COLO668 (cell line): ENCODE measurements at regions not wholly inside any gene's neighbourhood (a gene's known extent, or its start where the extent isn't known, plus 50 kb on each side); places are given as distances from the start of the nearest gene placed in this dataset.

ENCODE experiments used
- DNase-seq: peaks from one replicate; lab custom pipeline; 2025; ENCODE audit not compliant: unreplicated experiment; lab: John Stamatoyannopoulos, UW

DNA sequence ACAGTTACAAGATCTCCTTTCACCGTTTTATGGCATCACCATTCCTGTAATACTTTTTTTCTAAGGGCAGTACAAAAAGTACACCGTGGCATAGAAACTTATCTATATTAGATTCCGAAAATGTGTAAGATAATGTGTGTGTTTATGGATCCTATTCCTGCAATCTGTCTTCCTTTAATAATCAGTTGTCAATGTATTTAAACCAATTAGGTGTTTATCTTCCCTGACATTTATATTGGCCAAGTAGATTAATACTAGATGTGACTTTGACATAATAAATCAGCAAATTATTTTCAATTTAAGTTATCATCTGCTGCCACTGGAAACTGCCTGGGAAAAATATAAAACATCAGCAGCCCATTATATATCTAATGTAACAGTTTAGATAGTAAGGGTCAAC lies 770.3 kb upstream of the ADGRL2 start:
- no peak for DNase-seq

- DNase-seq, result no peak
These were observed 771.5 kb upstream of the ADGRL2 start for GRCh38 chr1:81029266-81029665.

GRCh38 chr1:81023187-81023724 lies 777.5 kb upstream of the ADGRL2 start:
- DNase-seq, result no peak

DNA sequence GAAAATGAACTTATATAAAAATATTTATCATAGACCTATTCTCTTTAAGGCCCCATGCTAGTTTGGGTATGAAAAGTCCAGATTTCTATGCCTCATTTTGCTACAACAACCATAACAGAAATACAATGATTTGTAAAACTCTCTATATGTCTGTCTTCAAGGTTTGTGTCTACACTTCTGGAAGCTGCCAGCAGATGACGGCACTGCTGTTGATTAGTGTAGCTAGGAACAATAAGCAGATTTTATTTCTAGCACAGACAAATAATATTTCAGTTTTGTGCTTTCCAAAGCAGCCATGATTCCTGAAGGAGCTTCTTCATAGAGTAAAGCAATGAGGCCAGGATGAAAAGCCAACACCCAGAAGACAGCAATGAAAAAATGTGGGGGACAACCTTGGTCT lies 779.6 kb upstream of the ADGRL2 start:
- no peak for DNase-seq

DNA sequence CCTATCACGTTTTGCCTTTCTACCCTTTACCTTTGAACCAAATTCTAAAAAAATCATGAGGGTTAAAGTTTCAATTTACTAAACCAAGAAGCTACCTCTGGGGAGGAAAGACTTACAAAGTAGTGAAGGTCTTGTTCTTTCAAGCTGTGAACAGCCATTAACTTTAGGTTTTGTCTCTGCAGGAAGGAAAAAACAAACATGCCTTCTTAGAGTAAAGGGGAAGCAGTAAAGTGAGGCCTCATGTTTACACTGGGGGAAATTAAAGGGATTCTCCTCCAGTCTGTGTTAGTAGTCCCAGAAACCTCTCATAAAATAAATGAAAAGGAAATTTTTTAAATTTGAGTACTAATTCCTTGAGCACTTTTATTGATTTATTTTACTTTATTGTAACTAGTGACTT lies 780.2 kb upstream of the ADGRL2 start:
- DNase-seq, result no peak

- no peak for DNase-seq
These were observed 790.6 kb upstream of the ADGRL2 start for GRCh38 chr1:81010126-81010525.

GRCh38 chr1:81008293-81008692 lies 792.4 kb upstream of the ADGRL2 start:
- DNase-seq, result no peak

DNA sequence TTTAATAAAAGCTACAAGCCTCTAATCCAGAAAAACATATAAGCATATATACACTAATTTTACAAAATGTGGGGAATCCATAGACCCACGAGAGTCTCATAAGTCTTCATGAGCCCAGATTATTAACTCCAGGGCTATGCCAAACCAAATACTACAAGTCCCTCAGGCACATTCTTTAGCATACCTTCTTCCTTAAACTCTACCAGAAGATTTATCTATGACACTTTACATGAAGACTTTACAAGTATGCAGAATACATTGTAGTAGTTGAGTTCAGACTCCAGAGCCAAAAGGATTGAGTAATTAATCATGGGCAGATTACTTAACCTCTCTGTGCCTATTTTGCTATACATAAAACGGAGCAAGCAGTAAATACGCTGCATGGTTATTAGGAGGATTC lies 793.7 kb upstream of the ADGRL2 start:
- DNase-seq, result no peak

DNA sequence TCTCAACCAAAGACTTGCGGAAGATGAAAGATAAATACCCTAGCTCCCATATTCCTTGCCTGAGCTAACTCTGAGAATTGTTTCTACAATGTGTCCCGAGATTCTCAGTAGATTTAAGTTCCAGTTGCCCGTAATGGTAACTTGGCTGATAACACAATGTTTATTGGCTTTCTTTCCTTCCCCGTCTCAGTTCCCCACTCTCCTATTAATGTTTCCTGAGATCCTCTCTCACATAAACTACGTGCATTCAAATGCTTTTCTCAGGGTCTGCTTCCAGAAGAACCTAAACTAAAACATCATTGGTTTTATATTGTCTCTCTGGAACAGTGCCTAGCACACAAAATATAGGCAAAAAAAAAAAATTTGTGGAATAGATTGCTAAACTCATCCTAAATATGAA lies 794.2 kb upstream of the ADGRL2 start:
- no peak for DNase-seq

DNA sequence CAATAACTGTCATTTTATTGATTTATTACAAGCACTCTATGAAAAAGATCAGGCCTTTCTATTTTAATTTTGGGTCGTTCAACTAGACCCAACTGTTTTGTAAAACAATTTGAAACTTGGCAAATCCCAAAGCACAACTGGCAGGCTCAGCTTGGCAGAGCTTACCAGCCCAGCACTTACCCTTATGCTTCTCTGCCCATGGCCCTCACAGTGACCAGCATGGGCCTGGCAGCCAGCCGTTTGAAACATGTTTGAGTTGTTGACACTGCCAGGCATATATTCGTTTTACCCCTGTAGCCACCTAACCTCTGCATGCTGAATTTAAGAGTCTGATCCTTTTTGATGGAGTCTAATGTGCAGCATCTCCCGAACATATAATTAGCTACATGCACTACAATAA lies 796.7 kb upstream of the ADGRL2 start:
- no peak for DNase-seq

- DNase-seq, result no peak
These were observed 805.8 kb upstream of the ADGRL2 start for GRCh38 chr1:80994934-80995333.

GRCh38 chr1:80994038-80994437 lies 806.7 kb upstream of the ADGRL2 start:
- no peak for DNase-seq

DNA sequence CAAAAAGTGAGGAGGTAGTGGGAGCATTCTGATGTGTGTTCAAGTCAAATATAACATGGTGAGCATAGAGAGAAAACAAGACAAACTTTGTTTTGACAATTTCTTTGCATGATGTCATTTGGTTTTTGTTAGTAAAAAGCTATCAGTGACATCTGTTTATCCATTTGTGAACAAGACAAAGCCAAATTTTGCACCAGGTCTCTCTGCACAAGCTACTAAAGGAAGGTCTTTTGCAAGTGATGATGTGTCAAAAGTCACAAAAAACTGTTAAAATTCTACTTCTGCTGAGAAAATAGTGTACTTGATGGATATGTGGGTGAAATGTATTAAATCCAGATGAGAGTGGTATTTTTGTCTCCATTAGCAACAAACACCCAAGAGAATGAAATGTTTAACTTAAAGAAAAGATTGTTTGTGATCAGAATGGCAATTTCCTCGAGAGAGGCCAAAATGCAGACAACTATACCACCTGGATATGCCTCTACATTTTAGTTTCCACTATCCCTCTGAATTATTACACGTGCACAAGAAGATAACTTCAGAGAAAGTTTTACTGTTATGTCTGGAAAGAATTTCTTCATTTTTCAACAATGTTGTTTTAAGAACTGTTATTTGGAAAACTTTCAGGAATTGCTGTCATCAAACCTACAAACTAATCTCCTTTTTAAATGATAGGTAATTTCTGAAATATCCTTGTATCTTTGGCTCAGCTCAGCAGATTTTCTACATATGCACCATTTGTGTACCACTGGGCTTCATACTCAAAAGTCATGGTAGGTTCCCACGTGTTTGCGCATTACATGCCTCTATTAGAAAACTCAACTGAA lies 807.4 kb upstream of the ADGRL2 start:
- no peak for DNase-seq

- DNase-seq, result no peak
These were observed 811.3 kb upstream of the ADGRL2 start for GRCh38 chr1:80989455-80989854.

- DNase-seq, result no peak
These were observed 811.8 kb upstream of the ADGRL2 start for GRCh38 chr1:80988926-80989325.

- DNase-seq, result no peak
These were observed 812.9 kb upstream of the ADGRL2 start for GRCh38 chr1:80987824-80988223.

GRCh38 chr1:80987106-80987505 lies 813.6 kb upstream of the ADGRL2 start:
- no peak for DNase-seq

DNA sequence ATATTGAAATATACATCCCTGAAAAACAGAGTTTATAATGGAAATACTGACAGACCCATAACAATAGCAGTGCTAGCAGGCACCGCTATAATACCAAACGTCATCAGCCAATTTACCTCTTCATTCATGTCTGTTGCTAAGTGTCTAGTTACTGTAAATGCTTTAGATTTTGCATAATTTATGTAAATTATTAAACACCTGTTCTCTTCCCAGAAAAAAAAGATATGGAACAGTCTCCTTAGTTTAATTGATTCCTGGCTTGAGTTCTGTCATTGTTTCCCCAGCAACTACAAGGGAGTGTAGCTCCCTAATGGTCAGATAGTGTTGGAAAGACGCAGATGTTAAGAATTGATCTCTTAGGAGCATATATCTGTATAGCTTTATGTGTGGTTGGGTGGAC lies 817.9 kb upstream of the ADGRL2 start:
- no peak for DNase-seq

DNA sequence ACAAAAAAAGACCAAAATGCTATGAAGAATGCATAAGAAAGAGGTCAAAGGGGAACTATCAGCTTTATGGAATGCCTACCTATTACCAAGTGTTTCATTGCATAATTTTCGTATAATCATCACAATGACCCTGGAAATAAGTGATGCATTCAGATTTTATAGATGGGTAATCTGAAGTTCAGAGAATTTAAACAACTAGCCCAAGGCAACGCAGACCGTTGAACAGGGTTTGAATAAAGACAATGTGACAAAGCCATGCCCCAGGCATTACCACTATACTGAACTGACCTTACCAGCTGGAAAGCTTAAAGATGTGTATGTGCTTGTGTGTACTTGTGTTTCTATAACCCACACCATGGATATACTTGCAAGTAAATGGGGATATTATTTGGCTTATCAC lies 827.6 kb upstream of the ADGRL2 start:
- DNase-seq, result no peak

DNA sequence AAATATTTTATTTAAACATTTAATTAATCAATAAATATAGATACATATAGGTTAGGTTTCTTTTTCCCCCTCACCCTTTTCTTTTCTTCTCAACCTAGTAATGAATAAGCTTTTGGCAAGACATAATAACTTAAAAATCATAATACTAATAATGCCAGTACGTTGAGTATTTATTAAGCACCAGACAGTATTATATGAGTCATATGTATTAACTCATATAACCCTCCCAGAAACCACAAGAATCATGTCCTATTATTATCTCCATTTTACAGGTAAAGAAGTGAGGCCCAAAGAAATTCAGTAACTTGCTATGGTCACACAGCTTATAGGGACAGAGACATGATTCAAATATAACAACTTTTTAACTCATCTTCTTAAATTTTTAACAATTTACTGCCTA lies 834.5 kb upstream of the ADGRL2 start:
- DNase-seq, result no peak

DNA sequence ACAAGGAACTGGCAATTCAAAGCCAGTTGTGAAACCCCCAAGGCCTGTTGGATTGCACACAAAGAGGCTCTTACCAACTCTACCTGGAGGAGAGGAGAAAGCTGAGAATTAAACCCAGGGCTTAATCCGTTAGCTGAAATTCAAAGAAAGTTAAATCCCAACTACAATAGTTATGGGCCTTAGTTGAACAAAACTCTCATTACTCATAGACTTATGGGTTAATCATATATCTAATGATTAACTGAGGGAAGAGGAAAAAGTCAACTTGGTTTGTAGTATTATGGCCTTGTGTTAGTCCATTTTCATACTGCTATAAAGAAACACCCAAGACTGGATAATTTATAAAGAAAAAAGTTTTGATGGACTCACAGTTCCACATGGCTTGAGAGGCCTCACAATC lies 838.2 kb upstream of the ADGRL2 start:
- DNase-seq, result no peak

GRCh38 chr1:80961464-80962190 lies 839.1 kb upstream of the ADGRL2 start:
- no peak for DNase-seq
